GM19043 (cell line): ENCODE measurements at regions not wholly inside any gene's neighbourhood (a gene's known extent, or its start where the extent isn't known, plus 50 kb on each side); places are given as distances from the start of the nearest gene placed in this dataset.

Source experiments
- ATAC-seq: cut with Tn5 transposase; IDR thresholded peaks from one replicate; pipeline ENCODE4 v1.9.1; 2021; ENCODE audit warnings: low read depth; ENCODE audit not compliant: unreplicated experiment

DNA sequence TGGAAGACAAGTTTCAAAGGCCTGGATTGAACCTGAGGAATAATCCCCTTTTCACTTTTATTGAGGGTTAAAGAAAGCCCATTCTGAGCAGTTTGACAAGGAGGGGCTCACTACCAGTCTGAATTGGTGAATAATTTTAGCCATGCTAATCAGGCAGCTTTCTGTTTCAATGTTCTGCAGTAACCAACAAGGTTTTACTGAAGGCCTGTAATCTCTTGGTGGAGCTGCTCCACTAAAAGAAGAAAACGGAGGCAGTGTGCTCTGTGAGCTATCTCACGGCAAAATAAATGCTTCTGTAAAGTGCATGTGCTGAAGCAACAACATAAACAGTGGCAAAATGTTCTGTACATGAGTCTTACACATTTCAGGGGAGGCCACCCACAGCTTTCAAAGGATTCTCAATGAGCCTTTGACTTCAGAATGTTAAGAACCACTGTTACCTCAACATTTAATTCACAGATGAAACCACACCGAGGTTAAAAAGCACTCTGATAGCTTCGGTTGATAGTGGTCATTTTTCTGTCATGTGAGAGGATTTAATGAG is 111.2 kb downstream of the LRIG3 start:
- no peak for ATAC-seq

DNA sequence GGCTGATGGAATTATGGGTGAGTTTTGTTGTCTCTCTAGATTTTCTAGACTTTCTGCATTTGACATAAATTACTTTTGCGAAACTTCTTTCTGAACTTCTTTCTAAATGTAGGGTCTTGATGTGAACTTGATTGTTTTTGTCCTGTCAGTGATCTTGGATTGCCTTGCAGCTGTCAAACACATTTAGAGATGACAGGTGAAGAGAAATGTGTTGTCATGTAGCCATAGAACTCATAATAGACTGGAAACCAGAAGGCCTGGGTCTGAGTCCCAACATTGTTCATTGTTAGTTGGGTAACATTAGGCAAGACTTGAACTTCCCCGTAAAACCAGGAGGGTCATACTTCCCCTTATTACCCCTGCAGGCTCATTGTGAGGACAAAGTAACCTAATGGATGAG is 109.0 kb downstream of the LRIG3 start:
- ATAC-seq: no peak

DNA sequence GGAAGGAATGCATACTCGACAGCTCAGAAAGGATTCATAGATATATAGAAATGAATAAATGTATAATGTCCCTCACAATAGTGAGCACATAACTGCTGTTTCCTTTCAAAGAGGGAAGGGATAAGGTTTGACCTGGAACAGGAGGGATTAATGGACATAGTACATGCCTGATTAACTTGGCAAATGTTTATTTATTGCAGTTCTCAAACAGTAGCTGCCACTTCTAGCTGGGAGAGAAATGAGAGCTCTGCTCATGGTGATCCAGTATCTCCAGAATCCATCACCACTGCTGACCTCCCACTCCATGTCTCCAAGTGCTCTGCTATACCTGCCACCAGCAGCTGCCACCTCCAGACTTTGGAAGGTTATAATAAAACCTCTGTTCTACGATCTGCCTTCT is 108.1 kb downstream of the LRIG3 start:
- no peak for ATAC-seq

DNA sequence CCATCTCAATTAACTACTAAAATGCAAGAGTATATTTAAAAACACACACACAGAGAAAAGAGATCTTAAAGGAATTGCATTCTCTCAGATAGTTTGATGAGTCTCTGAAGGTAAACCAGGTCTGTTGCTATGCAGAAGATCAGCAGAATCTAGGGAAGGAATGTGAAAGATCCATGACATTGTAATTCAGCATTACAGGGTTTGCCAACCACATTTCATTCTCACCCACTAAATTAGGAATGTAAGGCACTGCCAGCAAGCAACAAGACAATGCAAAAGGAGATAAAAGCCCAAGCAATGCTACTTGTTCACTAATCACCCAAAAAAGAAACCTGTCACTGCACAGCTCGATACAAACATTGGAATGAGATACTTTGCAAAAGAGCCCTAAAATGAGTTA is 106.3 kb downstream of the LRIG3 start:
- no peak for ATAC-seq

DNA sequence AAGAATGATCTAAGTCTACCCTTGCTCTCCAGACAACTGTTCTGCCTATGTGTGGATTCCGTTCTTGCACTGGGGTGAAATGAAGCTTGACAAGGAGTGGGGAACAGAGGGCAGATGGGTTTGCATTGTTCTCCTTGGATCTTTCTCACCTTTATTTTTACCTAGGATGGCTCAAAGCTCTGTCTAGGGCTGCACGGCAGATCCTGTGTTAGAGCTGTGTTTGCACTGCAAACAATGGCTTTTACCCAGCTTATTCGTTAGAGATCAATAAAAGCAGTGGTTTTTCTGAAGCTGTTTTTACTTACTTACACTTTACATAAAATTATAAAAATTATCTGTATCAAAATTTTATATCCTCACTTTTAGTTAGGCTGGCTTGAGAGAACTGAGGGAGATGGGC is 105.1 kb downstream of the LRIG3 start:
- no peak for ATAC-seq

DNA sequence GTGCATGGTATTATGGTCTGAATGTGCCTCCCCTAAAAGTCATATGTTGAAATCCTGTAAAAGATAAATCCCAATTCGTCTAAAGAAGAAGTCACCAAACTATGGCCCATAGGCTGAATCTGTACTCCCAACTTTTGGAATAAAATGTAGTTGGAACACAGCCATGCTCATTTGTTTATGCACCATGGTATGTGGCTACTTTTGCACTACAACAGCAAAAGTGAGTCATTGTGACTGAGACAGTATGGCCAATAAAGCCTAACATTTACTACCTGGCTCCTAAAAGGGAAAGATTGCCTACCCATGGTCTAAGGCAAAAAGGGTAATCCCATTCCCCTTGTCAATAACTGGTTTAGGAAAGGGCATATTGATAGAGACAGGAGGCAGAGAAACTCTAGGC is 101.8 kb downstream of the LRIG3 start:
- no peak for ATAC-seq

DNA sequence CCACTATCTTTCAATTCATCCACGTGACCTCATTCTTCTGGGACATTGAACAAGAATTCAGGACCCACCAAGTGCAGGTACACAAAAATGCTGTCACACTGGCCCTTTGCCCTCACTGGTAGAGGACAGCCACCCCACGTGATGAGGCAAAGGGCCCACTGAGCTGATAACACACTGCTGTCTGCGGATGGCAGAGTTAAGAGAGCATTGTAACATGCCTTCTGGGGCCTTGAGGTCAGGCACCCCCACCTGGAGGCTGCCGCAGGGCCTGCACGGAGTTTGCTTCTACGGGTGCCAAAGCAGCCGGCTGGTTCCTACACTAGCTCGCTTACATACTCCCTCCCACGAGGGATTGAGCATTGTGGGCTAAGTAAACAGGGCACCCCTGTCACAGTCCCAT is 101.0 kb downstream of the LRIG3 start:
- no peak for ATAC-seq

DNA sequence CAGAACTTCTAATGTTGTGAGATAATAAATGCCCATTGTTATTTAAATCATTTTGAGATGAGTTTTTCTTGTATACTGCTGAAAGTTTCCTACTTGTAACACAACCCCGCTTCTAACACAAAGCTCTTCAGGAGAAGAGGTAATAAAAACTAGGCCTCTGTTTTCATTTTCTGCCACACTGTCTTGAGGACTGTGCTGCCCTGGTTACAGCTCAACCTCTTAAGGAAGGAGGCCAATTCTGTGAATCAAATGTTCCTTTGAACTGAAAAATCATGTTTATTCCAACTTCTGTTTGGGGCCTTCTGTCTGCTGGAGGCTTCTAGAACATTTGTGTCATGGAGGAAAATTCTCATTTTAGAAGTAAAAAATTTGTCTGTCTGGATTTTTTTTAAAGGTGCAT is 100.3 kb downstream of the LRIG3 start:
- ATAC-seq: no peak
